H1 (cell line): ENCODE measurements at regions not wholly inside any gene's neighbourhood (a gene's known extent, or its start where the extent isn't known, plus 50 kb on each side); places are given as distances from the start of the nearest gene placed in this dataset.

Experiments
- CBX5 ChIP-seq: fragments of 300-800, 300-1000 bp; sonication (generic); IDR thresholded peaks from 2 replicates; pipeline ENCODE4 v1.7.1; 2016; ENCODE audit warnings: antibody characterized with exemption, low read length, low read depth
- CHD7 ChIP-seq: fragments of 300-600 bp; sonication (generic); IDR thresholded peaks from 2 replicates; pipeline ENCODE4 v1.7.1; 2012; ENCODE audit warnings: low read length, moderate library complexity, mild to moderate bottlenecking, inconsistent platforms; ENCODE audit not compliant: insufficient replicate concordance
- CTBP2 ChIP-seq: IDR thresholded peaks from 2 replicates; pipeline ENCODE4 v1.7.0; 2011; ENCODE audit warnings: borderline replicate concordance, mild to moderate bottlenecking, moderate library complexity, mixed read lengths, low read length; ENCODE audit not compliant: insufficient read depth, insufficient read length
- KDM4A ChIP-seq: IDR thresholded peaks from one replicate; pipeline ENCODE4 v1.7.1; 2012; ENCODE audit warnings: low read depth, mild to moderate bottlenecking, moderate library complexity, low read length, inconsistent platforms; ENCODE audit not compliant: severe bottlenecking
- RBBP5 ChIP-seq: IDR thresholded peaks from 2 replicates; pipeline ENCODE4 v1.7.1; 2012; ENCODE audit warnings: low read depth, mild to moderate bottlenecking, inconsistent platforms, low read length, moderate library complexity, borderline replicate concordance
- TBP ChIP-seq: IDR thresholded peaks from 2 replicates; pipeline ENCODE4 v1.6.1; 2011; ENCODE audit warnings: low read depth, low read length, improper control_type of control experiment
- TCF12 ChIP-seq: IDR thresholded peaks from 2 replicates; pipeline ENCODE4 v1.6.1; 2011; ENCODE audit warnings: low read depth, mild to moderate bottlenecking, low read length
- ZNF274 ChIP-seq: IDR thresholded peaks from 2 replicates; pipeline ENCODE4 v1.7.0; 2012; ENCODE audit warnings: low read length, borderline replicate concordance; ENCODE audit errors: extremely low read depth

GRCh38 chr7:125814100-125814499 is 884.5 kb upstream of the POT1 start (continued):
- no peak for TF ChIP-seq CHD7
- no peak for TF ChIP-seq CTBP2
- TF ChIP-seq CBX5, result no peak
- TF ChIP-seq TBP, result no peak
- no peak for TF ChIP-seq KDM4A
- no peak for TF ChIP-seq ZNF274
- no peak for TF ChIP-seq RBBP5
- no peak for TF ChIP-seq TCF12
